Neural cell (in vitro differentiated cells): ENCODE measurements at regions not wholly inside any gene's neighbourhood (a gene's known extent, or its start where the extent isn't known, plus 50 kb on each side); places are given as distances from the start of the nearest gene placed in this dataset.
A peak's percentile ranks its signal among the peaks of the same experiment; 100 is the strongest.

Source experiments
- H2AFZ ChIP-seq: fragments of 200-600, 300-800 bp; sonication (generic), shearing (Covaris generic); 2 replicates; pipeline ENCODE4 v1.6.0; 2014; ENCODE audit warnings: low read depth, mild to moderate bottlenecking, antibody characterized with exemption, low read length, moderate library complexity
- H3F3A ChIP-seq: fragments of 200-600 bp; shearing (Covaris generic); 2 replicates; pipeline ENCODE4 v1.6.1; 2016; ENCODE audit warnings: mild to moderate bottlenecking, moderate library complexity, mixed read lengths, antibody characterized with exemption, low read length; ENCODE audit not compliant: insufficient read depth, poor library complexity, severe bottlenecking
- H3K27ac ChIP-seq: fragments of 200-600, 300-800 bp; sonication (generic), shearing (Covaris generic); 2 replicates; pipeline ENCODE4 v1.5.1; 2014; ENCODE audit warnings: mild to moderate bottlenecking, low read length, moderate library complexity
- H3K27me3 ChIP-seq: fragments of 300-800, 200-600 bp; sonication (generic), shearing (Covaris generic); 2 replicates; pipeline ENCODE4 v1.6.0; 2014; ENCODE audit warnings: mild to moderate bottlenecking, low read depth, low read length, moderate library complexity; ENCODE audit not compliant: insufficient read depth
- H3K36me3 ChIP-seq: fragments of 300-800, 200-600 bp; sonication (generic), shearing (Covaris generic); 2 replicates; pipeline ENCODE4 v1.5.1; 2014; ENCODE audit warnings: mild to moderate bottlenecking, antibody characterized with exemption, low read length, moderate library complexity; ENCODE audit not compliant: insufficient read depth
- H3K4me2 ChIP-seq: fragments of 300-800, 200-600 bp; sonication (generic), shearing (Covaris generic); 2 replicates; pipeline ENCODE4 v1.6.0; 2014; ENCODE audit warnings: mild to moderate bottlenecking, low read length
- H3K4me3 ChIP-seq: fragments of 300-800, 200-600 bp; sonication (generic), shearing (Covaris generic); 2 replicates; pipeline ENCODE4 v1.5.1; 2014; ENCODE audit warnings: mild to moderate bottlenecking, low read length, moderate library complexity
- H3K79me2 ChIP-seq: fragments of 200-600 bp; shearing (Covaris generic); replicated peaks from 2 replicates; pipeline ENCODE4 v1.6.0; 2014; ENCODE audit warnings: mild to moderate bottlenecking, low read length, moderate library complexity; ENCODE audit not compliant: insufficient read depth
- H3K9ac ChIP-seq: fragments of 300-800, 200-600 bp; sonication (generic), shearing (Covaris generic); 2 replicates; pipeline ENCODE4 v1.6.1; 2016; ENCODE audit warnings: mild to moderate bottlenecking, low read length, mixed read lengths
- H3K9me2 ChIP-seq: fragments of 200-600 bp; shearing (Covaris generic); 2 replicates; pipeline ENCODE4 v1.6.1; 2016; ENCODE audit warnings: mild to moderate bottlenecking, low read length, mixed read lengths; ENCODE audit not compliant: insufficient read depth
- H3K9me3 ChIP-seq: fragments of 200-600, 300-800 bp; sonication (generic), shearing (Covaris generic); 2 replicates; pipeline ENCODE4 v1.6.1; 2016; ENCODE audit warnings: mild to moderate bottlenecking, mixed run types, low read length, moderate library complexity, mixed read lengths
- H4K20me1 ChIP-seq: fragments of 200-600 bp; shearing (Covaris generic); 2 replicates; pipeline ENCODE4 v1.6.1; 2016; ENCODE audit warnings: mild to moderate bottlenecking, mixed run types; ENCODE audit not compliant: insufficient read depth
- CTCF ChIP-seq: fragments of 450-650 bp; IDR thresholded peaks from 2 replicates; pipeline ENCODE4 v1.5.1; 2014; ENCODE audit warnings: antibody characterized with exemption, mild to moderate bottlenecking, moderate library complexity; ENCODE audit not compliant: poor library complexity, severe bottlenecking
- EP300 ChIP-seq: fragments of 450-650 bp; conservative IDR thresholded peaks from 2 replicates; pipeline ENCODE4 v1.6.1; 2014; ENCODE audit warnings: antibody characterized with exemption, mild to moderate bottlenecking, moderate library complexity; ENCODE audit not compliant: poor library complexity, severe bottlenecking
- EZH2 ChIP-seq: fragments of 200-600, 300-800 bp; shearing (Covaris generic), sonication (generic); IDR thresholded peaks from 2 replicates; pipeline ENCODE4 v1.6.1; 2014; ENCODE audit warnings: antibody characterized with exemption, low read length, borderline replicate concordance, mild to moderate bottlenecking; ENCODE audit not compliant: insufficient read depth, poor library complexity, severe bottlenecking
- MXI1 ChIP-seq: fragments of 450-650 bp; conservative IDR thresholded peaks from 2 replicates; pipeline ENCODE4 v1.6.1; 2014; ENCODE audit warnings: antibody characterized with exemption, mild to moderate bottlenecking; ENCODE audit not compliant: poor library complexity, severe bottlenecking
- POLR2AphosphoS5 ChIP-seq: IDR thresholded peaks from 2 replicates; pipeline ENCODE4 v1.6.1; 2012
- RAD21 ChIP-seq: fragments of 450-650 bp; conservative IDR thresholded peaks from 2 replicates; pipeline ENCODE4 v1.6.1; 2014; ENCODE audit warnings: antibody characterized with exemption, mild to moderate bottlenecking, moderate library complexity
- SMC3 ChIP-seq: fragments of 450-650 bp; conservative IDR thresholded peaks from 2 replicates; pipeline ENCODE4 v1.6.1; 2014; ENCODE audit warnings: antibody characterized with exemption, mild to moderate bottlenecking, moderate library complexity; ENCODE audit not compliant: poor library complexity
- TAF1 ChIP-seq: IDR thresholded peaks from 2 replicates; pipeline ENCODE4 v1.6.1; 2012; ENCODE audit warnings: low read depth
- TF ChIP-seq, protein P1 (sequence below): IDR thresholded peaks from 2 replicates; pipeline ENCODE4 v1.6.1; 2012; ENCODE audit warnings: borderline replicate concordance

DNA sequence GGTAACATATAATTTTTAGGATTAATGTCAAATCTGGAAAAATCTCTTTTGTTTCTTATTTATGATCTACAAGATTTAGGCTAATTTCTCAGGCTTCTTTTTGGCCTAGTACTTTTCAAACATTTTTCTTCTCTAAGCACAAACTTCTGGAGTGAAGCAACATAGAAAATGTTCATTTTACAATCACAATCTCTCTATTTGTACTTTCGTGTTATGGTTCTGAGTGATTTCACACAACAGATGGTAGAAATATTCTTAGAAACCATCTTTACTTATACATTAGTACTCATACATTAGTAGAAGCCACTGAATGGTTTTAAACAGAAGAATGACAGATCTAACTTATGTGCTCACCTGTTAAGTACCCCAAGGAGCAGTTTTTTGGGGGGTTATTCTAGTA, 106.3 kb upstream of the ANO3 start:
- no peaks in the 10 kb centered on the region for H4K20me1 ChIP-seq
- no peak overlapping the region for H3K4me2 ChIP-seq

DNA sequence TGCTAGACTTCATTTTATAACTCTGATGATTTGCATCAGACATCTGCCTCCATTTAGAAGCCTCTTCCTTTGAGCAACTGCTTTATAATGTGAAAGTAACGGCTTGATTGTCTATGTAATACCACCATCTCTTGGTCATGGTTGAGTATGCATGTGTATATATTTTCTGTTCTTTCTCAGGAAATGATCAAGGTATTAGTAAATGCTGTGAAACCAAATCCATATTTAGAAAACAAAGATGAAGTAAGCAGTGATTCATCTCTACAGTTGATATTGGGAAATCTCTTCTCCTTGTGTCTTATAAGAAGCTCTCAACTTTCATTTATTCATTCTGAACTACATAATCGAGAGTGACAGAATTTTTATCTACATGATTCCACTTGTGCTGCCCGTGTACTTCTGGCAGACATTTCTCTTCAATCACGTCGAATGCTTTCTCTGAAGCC, 104.6 kb upstream of the ANO3 start:
- Histone ChIP-seq H3K4me2 (no peak overlapping the region), H3K9me2 (no peaks in the 10 kb centered on the region), H3K4me3 (no peak overlapping the region), H3K79me2 (no peaks in the 10 kb centered on the region), H4K20me1 (no peaks in the 10 kb centered on the region), H3K9ac (no peak overlapping the region), H2AFZ (no peak overlapping the region), H3K27ac (no peak overlapping the region), H3F3A (no peaks in the 10 kb centered on the region), H3K36me3 (no peaks in the 10 kb centered on the region), H3K27me3 (no peaks in the 10 kb centered on the region), H3K9me3 (no peaks in the 10 kb centered on the region)
- TF ChIP-seq EZH2 = no peak
- TF ChIP-seq CTCF = peak; percentile 86
- no peak for TF ChIP-seq TAF1
- TF ChIP-seq, protein P1, sequence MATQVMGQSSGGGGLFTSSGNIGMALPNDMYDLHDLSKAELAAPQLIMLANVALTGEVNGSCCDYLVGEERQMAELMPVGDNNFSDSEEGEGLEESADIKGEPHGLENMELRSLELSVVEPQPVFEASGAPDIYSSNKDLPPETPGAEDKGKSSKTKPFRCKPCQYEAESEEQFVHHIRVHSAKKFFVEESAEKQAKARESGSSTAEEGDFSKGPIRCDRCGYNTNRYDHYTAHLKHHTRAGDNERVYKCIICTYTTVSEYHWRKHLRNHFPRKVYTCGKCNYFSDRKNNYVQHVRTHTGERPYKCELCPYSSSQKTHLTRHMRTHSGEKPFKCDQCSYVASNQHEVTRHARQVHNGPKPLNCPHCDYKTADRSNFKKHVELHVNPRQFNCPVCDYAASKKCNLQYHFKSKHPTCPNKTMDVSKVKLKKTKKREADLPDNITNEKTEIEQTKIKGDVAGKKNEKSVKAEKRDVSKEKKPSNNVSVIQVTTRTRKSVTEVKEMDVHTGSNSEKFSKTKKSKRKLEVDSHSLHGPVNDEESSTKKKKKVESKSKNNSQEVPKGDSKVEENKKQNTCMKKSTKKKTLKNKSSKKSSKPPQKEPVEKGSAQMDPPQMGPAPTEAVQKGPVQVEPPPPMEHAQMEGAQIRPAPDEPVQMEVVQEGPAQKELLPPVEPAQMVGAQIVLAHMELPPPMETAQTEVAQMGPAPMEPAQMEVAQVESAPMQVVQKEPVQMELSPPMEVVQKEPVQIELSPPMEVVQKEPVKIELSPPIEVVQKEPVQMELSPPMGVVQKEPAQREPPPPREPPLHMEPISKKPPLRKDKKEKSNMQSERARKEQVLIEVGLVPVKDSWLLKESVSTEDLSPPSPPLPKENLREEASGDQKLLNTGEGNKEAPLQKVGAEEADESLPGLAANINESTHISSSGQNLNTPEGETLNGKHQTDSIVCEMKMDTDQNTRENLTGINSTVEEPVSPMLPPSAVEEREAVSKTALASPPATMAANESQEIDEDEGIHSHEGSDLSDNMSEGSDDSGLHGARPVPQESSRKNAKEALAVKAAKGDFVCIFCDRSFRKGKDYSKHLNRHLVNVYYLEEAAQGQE = no peak
- peak; percentile 90 for TF ChIP-seq SMC3
- TF ChIP-seq EP300 = no peak
- peak; percentile 93 for TF ChIP-seq RAD21
- TF ChIP-seq POLR2AphosphoS5 = no peak
- no peak for TF ChIP-seq MXI1

More for the DNA sequence above, 106.3 kb upstream of the ANO3 start:
- Histone ChIP-seq H3K27ac (no peak overlapping the region), H3K79me2 (no peaks in the 10 kb centered on the region), H3F3A (no peaks in the 10 kb centered on the region), H3K9me2 (no peaks in the 10 kb centered on the region), H3K9me3 (no peaks in the 10 kb centered on the region), H3K27me3 (no peaks in the 10 kb centered on the region), H3K9ac (no peak overlapping the region), H2AFZ (no peak overlapping the region), H3K4me3 (no peak overlapping the region), H3K36me3 (no peaks in the 10 kb centered on the region)
- TF ChIP-seq TAF1 = no peak

GRCh38 chr11:26227883-26228502, 103.9 kb upstream of the ANO3 start:
- Histone ChIP-seq H3K36me3 (no peaks in the 10 kb centered on the region), H3K9me2 (no peaks in the 10 kb centered on the region), H3K27ac (no peak overlapping the region), H3K79me2 (no peaks in the 10 kb centered on the region), H2AFZ (no peak overlapping the region), H3K9ac (no peak overlapping the region), H3K4me2 (no peak overlapping the region), H3K4me3 (no peak overlapping the region), H3K27me3 (no peaks in the 10 kb centered on the region), H3K9me3 (no peaks in the 10 kb centered on the region), H3F3A (no peaks in the 10 kb centered on the region), H4K20me1 (no peaks in the 10 kb centered on the region)
- no peak for TF ChIP-seq EP300
- TF ChIP-seq, protein P1 = no peak
- TF ChIP-seq POLR2AphosphoS5 = no peak
- TF ChIP-seq RAD21 = no peak
- no peak for TF ChIP-seq EZH2
- TF ChIP-seq MXI1 = no peak
- no peak for TF ChIP-seq CTCF
- TF ChIP-seq SMC3 = no peak
- no peak for TF ChIP-seq TAF1
